ENCODE measurements at regions not wholly inside any gene's neighbourhood (a gene's known extent, or its start where the extent isn't known, plus 50 kb on each side); places are given as distances from the start of the nearest gene placed in this dataset.

DNA sequence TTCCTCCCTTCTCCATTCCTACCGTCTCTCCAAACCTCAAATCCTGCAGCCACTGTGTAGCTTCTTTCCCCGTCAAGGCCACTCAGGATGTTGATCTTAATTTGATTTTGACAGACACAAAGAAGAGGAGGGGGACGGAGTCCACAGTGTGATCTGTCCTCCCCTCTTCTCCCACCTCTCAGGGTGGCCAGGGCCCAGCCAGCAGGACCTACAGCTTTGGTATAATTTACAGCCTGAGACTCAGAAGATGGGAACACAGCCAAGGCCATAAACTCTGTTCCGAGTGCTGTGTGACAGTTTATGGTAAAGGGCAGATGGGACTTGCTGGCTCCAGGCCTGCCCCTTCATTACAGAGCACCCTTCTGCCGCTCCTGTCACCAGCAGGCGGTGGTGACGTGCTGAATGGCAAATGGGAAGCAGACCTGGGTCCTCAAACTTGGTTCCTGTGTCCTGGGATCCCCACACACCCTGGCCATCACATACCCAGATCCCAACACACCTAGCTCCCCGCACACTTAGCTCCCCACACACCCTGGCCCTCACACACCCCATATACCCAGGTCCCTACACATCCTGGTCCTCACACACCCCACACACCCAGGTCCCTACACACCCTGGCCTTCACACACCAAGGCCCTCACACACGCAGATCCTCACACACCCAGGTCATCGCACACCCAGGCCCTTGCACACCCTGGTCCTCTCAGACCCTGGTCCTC lies 71.6 kb downstream of the CD2 start:
- TF ChIP-seq CEBPB (IDR thresholded peaks at IDR 0.05; ENCODE audit: low read depth, low read length) (no peak), RAD21 (IDR thresholded peaks at IDR 0.05; ENCODE audit: low read length) (no peak), NFE2L2 (IDR thresholded peaks at IDR 0.05; ENCODE audit: low read depth, low read length) (no peak), MAZ (IDR thresholded peaks at IDR 0.05; ENCODE audit: borderline replicate concordance, low read depth, low read length) (no peak), CHD1 (IDR thresholded peaks at IDR 0.05; ENCODE audit: low read depth, low read length) (no peak), POLR2A (IDR thresholded peaks at IDR 0.05; ENCODE audit: low read depth, low read length) (no peak), MAFK (IDR thresholded peaks at IDR 0.05; ENCODE audit: low read depth, low read length) (no peak), MXI1 (IDR thresholded peaks at IDR 0.05; ENCODE audit: borderline replicate concordance, low read depth, low read length) (no peak), RFX5 (IDR thresholded peaks at IDR 0.05; ENCODE audit: low read depth, low read length) (no peak), FOS (IDR thresholded peaks at IDR 0.05; ENCODE audit: low read depth, low read length) (no peak), RCOR1 (IDR thresholded peaks at IDR 0.05; ENCODE audit: insufficient replicate concordance, low read length) (no peak), BHLHE40 (IDR thresholded peaks at IDR 0.05; ENCODE audit: low read depth, low read length) (no peak), SMC3 (IDR thresholded peaks at IDR 0.05; ENCODE audit: low read depth, low read length) (no peak)
- TF ChIP-seq, protein P1, sequence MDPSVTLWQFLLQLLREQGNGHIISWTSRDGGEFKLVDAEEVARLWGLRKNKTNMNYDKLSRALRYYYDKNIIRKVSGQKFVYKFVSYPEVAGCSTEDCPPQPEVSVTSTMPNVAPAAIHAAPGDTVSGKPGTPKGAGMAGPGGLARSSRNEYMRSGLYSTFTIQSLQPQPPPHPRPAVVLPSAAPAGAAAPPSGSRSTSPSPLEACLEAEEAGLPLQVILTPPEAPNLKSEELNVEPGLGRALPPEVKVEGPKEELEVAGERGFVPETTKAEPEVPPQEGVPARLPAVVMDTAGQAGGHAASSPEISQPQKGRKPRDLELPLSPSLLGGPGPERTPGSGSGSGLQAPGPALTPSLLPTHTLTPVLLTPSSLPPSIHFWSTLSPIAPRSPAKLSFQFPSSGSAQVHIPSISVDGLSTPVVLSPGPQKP (IDR thresholded peaks at IDR 0.05; ENCODE audit: borderline replicate concordance, low read depth, low read length) = no peak
- TF ChIP-seq, protein P2, sequence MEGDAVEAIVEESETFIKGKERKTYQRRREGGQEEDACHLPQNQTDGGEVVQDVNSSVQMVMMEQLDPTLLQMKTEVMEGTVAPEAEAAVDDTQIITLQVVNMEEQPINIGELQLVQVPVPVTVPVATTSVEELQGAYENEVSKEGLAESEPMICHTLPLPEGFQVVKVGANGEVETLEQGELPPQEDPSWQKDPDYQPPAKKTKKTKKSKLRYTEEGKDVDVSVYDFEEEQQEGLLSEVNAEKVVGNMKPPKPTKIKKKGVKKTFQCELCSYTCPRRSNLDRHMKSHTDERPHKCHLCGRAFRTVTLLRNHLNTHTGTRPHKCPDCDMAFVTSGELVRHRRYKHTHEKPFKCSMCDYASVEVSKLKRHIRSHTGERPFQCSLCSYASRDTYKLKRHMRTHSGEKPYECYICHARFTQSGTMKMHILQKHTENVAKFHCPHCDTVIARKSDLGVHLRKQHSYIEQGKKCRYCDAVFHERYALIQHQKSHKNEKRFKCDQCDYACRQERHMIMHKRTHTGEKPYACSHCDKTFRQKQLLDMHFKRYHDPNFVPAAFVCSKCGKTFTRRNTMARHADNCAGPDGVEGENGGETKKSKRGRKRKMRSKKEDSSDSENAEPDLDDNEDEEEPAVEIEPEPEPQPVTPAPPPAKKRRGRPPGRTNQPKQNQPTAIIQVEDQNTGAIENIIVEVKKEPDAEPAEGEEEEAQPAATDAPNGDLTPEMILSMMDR (conservative IDR thresholded peaks at IDR 0.05; ENCODE audit: low read depth, low read length) = no peak
- TF ChIP-seq, protein P3, sequence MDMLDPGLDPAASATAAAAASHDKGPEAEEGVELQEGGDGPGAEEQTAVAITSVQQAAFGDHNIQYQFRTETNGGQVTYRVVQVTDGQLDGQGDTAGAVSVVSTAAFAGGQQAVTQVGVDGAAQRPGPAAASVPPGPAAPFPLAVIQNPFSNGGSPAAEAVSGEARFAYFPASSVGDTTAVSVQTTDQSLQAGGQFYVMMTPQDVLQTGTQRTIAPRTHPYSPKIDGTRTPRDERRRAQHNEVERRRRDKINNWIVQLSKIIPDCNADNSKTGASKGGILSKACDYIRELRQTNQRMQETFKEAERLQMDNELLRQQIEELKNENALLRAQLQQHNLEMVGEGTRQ (IDR thresholded peaks at IDR 0.05; ENCODE audit: low read depth, low read length) = no peak
- H3K27ac ChIP-seq (ENCODE audit: insufficient read depth, low read length) = no peak overlapping the region
- H2BK120ac ChIP-seq (ENCODE audit: low read depth, low read length) = no peak overlapping the region
- H3K14ac ChIP-seq (replicated peaks; ENCODE audit: low read depth, low read length) = no peak overlapping the region
- H3K4me3 ChIP-seq (ENCODE audit: insufficient read depth, low read depth, low read length) = no peak overlapping the region
- H3K9me1 ChIP-seq (ENCODE audit: insufficient read depth, low read length) = no peaks in the 10 kb centered on the region
- no peaks in the 10 kb centered on the region for H3K36me3 ChIP-seq (ENCODE audit: control insufficient read depth, insufficient read depth, low read length)
- DNase-seq (no peak), ATAC-seq (ENCODE audit: low read depth) (no peak)
- H3K27me3 ChIP-seq (ENCODE audit: control insufficient read depth, insufficient read depth, low read length) = no peaks in the 10 kb centered on the region
- no peak overlapping the region for H3K9ac ChIP-seq (ENCODE audit: low read depth, low read length)
- no peaks in the 10 kb centered on the region for H3K4me1 ChIP-seq (ENCODE audit: control insufficient read depth, insufficient read depth, low read length)
- no peak overlapping the region for H3K56ac ChIP-seq (ENCODE audit: extremely low read depth, insufficient read depth, low read length)
- no peak overlapping the region; the same call in 1 of the 2 replicates for H4K91ac ChIP-seq (ENCODE audit: insufficient read depth, low read depth, low read length)
- ChIA-PET CTCF (no interaction called here), POLR2A (ENCODE audit: unreplicated experiment) (no interaction called here)
- no peak overlapping the region for H4K5ac ChIP-seq (ENCODE audit: low read depth, low read length)
- WGBS, 2 experiments (ENCODE audit: extremely low coverage in 2 of 2, insufficient read length in 1 of 2) = 67% methylated on average over 1 of the region's 10 CpGs; no CpG with 5 or more reads in 1 of the 2 experiments
- H4K20me1 ChIP-seq (ENCODE audit: insufficient read depth, low read length) = no peaks in the 10 kb centered on the region
- no peaks in the 10 kb centered on the region for H3K79me1 ChIP-seq (ENCODE audit: low read depth in 1 of 2, low read length in 2 of 2)
- intact Hi-C loops (cut with micrococcal nuclease) (no loop called here), dilution Hi-C loops (cut with HindIII; ENCODE audit: low sequenced_read_pairs, unreplicated experiment) (no loop called here), in situ Hi-C loops (cut with MboI; ENCODE audit: low sequenced_read_pairs) (no loop called here)
- H3K9me3 ChIP-seq (ENCODE audit: control insufficient read depth, insufficient read depth, low read length) = no peaks in the 10 kb centered on the region
- H3K4ac ChIP-seq (ENCODE audit: low read depth, low read length) = no peak overlapping the region
- BruUV-seq (replicated peaks) = no TSS peak
- H3K4me2 ChIP-seq (ENCODE audit: low read depth, low read length) = no peak overlapping the region
- no peak overlapping the region for H3K18ac ChIP-seq (ENCODE audit: low read depth, low read length)
- no peak overlapping the region for H3K23ac ChIP-seq (ENCODE audit: low read depth, low read length)
- H2AK9ac ChIP-seq (replicated peaks; ENCODE audit: low read depth, low read length, poor library complexity) = no peak overlapping the region
- no peak overlapping the region for H4K8ac ChIP-seq (ENCODE audit: low read depth in 2 of 2, low read length in 2 of 2)
- H2BK20ac ChIP-seq (ENCODE audit: low read depth, low read length) = no peak overlapping the region
- H2AK5ac ChIP-seq (ENCODE audit: low read depth, low read length) = no peak overlapping the region
- no peak overlapping the region for H2AFZ ChIP-seq (replicated peaks; ENCODE audit: low read length, poor library complexity)
- H2BK15ac ChIP-seq (ENCODE audit: low read depth, low read length) = no peak overlapping the region
- H2BK5ac ChIP-seq (ENCODE audit: low read depth, low read length, poor library complexity, severe bottlenecking) = no peak overlapping the region

All from IMR-90 (cell line).